HG03139 (cell line): ENCODE measurements at regions not wholly inside any gene's neighbourhood (a gene's known extent, or its start where the extent isn't known, plus 50 kb on each side); places are given as distances from the start of the nearest gene placed in this dataset.
A peak's percentile ranks its signal among the peaks of the same experiment; 100 is the strongest.
"Not testable (repeated sequence)": the region's sequence is repeated elsewhere in the genome, so short reads cannot be mapped to it uniquely, and the experiment has no call there.

ENCODE experiments used
- ATAC-seq: cut with Tn5 transposase; IDR thresholded peaks from one replicate; pipeline ENCODE4 v1.9.1; 2021; ENCODE audit not compliant: unreplicated experiment

- ATAC-seq: no peak
Observed at GRCh38 chr1:178639326-178639725, 85.7 kb upstream of the RALGPS2 start.

- no peak for ATAC-seq
Observed at GRCh38 chr1:178642282-178642681, 82.8 kb upstream of the RALGPS2 start.

- no peak for ATAC-seq
Observed at GRCh38 chr1:178643349-178643748, 81.7 kb upstream of the RALGPS2 start.

GRCh38 chr1:178643831-178644230 lies 81.2 kb upstream of the RALGPS2 start:
- no peak for ATAC-seq

GRCh38 chr1:178644308-178645120 lies 80.5 kb upstream of the RALGPS2 start:
- no peak for ATAC-seq

GRCh38 chr1:178645157-178645807 lies 79.8 kb upstream of the RALGPS2 start:
- no peak for ATAC-seq

GRCh38 chr1:178645808-178646200 lies 79.2 kb upstream of the RALGPS2 start:
- ATAC-seq: no peak

- no peak for ATAC-seq
Observed at GRCh38 chr1:178646821-178647220, 78.2 kb upstream of the RALGPS2 start.

- no peak for ATAC-seq
Observed at GRCh38 chr1:178648151-178648550, 76.9 kb upstream of the RALGPS2 start.

- no peak for ATAC-seq
Observed at GRCh38 chr1:178649582-178650350, 75.3 kb upstream of the RALGPS2 start.

- no peak for ATAC-seq
Observed at GRCh38 chr1:178650934-178651511, 74.0 kb upstream of the RALGPS2 start.

GRCh38 chr1:178651742-178652141 lies 73.3 kb upstream of the RALGPS2 start:
- ATAC-seq: no peak

GRCh38 chr1:178652506-178653490 lies 72.2 kb upstream of the RALGPS2 start:
- ATAC-seq: no peak

GRCh38 chr1:178659789-178660208 lies 65.2 kb upstream of the RALGPS2 start:
- ATAC-seq: peak; percentile 56

GRCh38 chr1:178660461-178660860 lies 64.6 kb upstream of the RALGPS2 start:
- ATAC-seq: no peak

GRCh38 chr1:178664278-178664677 lies 60.8 kb upstream of the RALGPS2 start:
- ATAC-seq: peak; percentile 83

- no peak for ATAC-seq
Observed at GRCh38 chr1:178665579-178665978, 59.5 kb upstream of the RALGPS2 start.

GRCh38 chr1:178666891-178667290 lies 58.2 kb upstream of the RALGPS2 start:
- not testable (repeated sequence) for ATAC-seq

- ATAC-seq: no peak
Observed at GRCh38 chr1:178672434-178672833, 52.6 kb upstream of the RALGPS2 start.

- ATAC-seq: not testable (repeated sequence)
Observed at GRCh38 chr1:178674559-178674958, 50.5 kb upstream of the RALGPS2 start.
